Osteoblast (primary cell): ENCODE measurements at regions not wholly inside any gene's neighbourhood (a gene's known extent, or its start where the extent isn't known, plus 50 kb on each side); places are given as distances from the start of the nearest gene placed in this dataset.

Experiments used
- DNase-seq: peaks from one replicate; pipeline ENCODE4 v3.0.0; 2011; ENCODE audit warnings: low spot score, mixed read lengths; ENCODE audit not compliant: insufficient read length; ENCODE audit errors: missing footprints
- H2AFZ ChIP-seq: 2 replicates; pipeline ENCODE4 v1.6.0; 2011; ENCODE audit warnings: mild to moderate bottlenecking, low read length
- H3K27ac ChIP-seq: 2 replicates; pipeline ENCODE4 v1.5.1; 2011; ENCODE audit warnings: mild to moderate bottlenecking, low read depth, low read length, moderate library complexity
- H3K27me3 ChIP-seq: 2 replicates; pipeline ENCODE4 v1.6.0; 2012; ENCODE audit warnings: mild to moderate bottlenecking, control low read depth, inconsistent platforms, low read length, moderate library complexity; ENCODE audit not compliant: insufficient read depth
- H3K36me3 ChIP-seq: 2 replicates; pipeline ENCODE4 v1.5.1; 2011; ENCODE audit warnings: mild to moderate bottlenecking, low read length, control low read depth, moderate library complexity; ENCODE audit not compliant: insufficient read depth
- H3K4me1 ChIP-seq: 2 replicates; pipeline ENCODE4 v1.5.1; 2011; ENCODE audit warnings: mild to moderate bottlenecking, low read length, control low read depth, moderate library complexity; ENCODE audit not compliant: insufficient read depth
- H3K4me2 ChIP-seq: 2 replicates; pipeline ENCODE4 v1.6.0; 2011; ENCODE audit warnings: mild to moderate bottlenecking, low read length; ENCODE audit not compliant: insufficient read depth
- H3K4me3 ChIP-seq: fragments of 200-600 bp; sonication (generic); 3 replicates; pipeline ENCODE4 v1.5.1; 2012; ENCODE audit warnings: mild to moderate bottlenecking, low read length, inconsistent platforms; ENCODE audit not compliant: insufficient read depth
- H3K79me2 ChIP-seq: 2 replicates; pipeline ENCODE4 v1.6.0; 2012; ENCODE audit warnings: mild to moderate bottlenecking, low read length, control low read depth, inconsistent platforms; ENCODE audit not compliant: insufficient read depth
- H3K9me3 ChIP-seq: 2 replicates; pipeline ENCODE4 v1.5.1; 2011; ENCODE audit warnings: low read depth, low read length, control low read depth
- H4K20me1 ChIP-seq: 2 replicates; pipeline ENCODE4 v1.6.0; 2012; ENCODE audit warnings: mild to moderate bottlenecking, low read length, control low read depth; ENCODE audit not compliant: insufficient read depth
- TF ChIP-seq, protein P1 (sequence below): IDR thresholded peaks from 2 replicates; pipeline ENCODE4 v1.5.1; 2011; ENCODE audit warnings: mild to moderate bottlenecking, low read depth, low read length, moderate library complexity; ENCODE audit errors: extremely low read depth

- TF ChIP-seq, protein P1, sequence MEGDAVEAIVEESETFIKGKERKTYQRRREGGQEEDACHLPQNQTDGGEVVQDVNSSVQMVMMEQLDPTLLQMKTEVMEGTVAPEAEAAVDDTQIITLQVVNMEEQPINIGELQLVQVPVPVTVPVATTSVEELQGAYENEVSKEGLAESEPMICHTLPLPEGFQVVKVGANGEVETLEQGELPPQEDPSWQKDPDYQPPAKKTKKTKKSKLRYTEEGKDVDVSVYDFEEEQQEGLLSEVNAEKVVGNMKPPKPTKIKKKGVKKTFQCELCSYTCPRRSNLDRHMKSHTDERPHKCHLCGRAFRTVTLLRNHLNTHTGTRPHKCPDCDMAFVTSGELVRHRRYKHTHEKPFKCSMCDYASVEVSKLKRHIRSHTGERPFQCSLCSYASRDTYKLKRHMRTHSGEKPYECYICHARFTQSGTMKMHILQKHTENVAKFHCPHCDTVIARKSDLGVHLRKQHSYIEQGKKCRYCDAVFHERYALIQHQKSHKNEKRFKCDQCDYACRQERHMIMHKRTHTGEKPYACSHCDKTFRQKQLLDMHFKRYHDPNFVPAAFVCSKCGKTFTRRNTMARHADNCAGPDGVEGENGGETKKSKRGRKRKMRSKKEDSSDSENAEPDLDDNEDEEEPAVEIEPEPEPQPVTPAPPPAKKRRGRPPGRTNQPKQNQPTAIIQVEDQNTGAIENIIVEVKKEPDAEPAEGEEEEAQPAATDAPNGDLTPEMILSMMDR: no peak
- Histone ChIP-seq H2AFZ (no peak overlapping the region), H3K36me3 (no peaks in the 10 kb centered on the region), H3K4me3 (no peak overlapping the region), H3K4me1 (no peaks in the 10 kb centered on the region), H3K27ac (no peak overlapping the region), H4K20me1 (no peaks in the 10 kb centered on the region), H3K9me3 (no peaks in the 10 kb centered on the region), H3K27me3 (peaks cover 78% of the 10 kb centered on the region), H3K4me2 (no peak overlapping the region), H3K79me2 (no peaks in the 10 kb centered on the region)
- no peak for DNase-seq
Measured at GRCh38 chr18:22858121-22858520, 75.0 kb upstream of the RBBP8 start.

- Histone ChIP-seq H3K27ac (no peak overlapping the region), H2AFZ (no peak overlapping the region), H3K4me3 (no peak overlapping the region), H3K27me3 (peaks cover 69% of the 10 kb centered on the region), H3K4me1 (no peaks in the 10 kb centered on the region), H4K20me1 (no peaks in the 10 kb centered on the region), H3K79me2 (no peaks in the 10 kb centered on the region), H3K4me2 (no peak overlapping the region), H3K36me3 (no peaks in the 10 kb centered on the region), H3K9me3 (no peaks in the 10 kb centered on the region)
- TF ChIP-seq, protein P1: no peak
- no peak for DNase-seq
Measured at GRCh38 chr18:22860807-22861206, 72.3 kb upstream of the RBBP8 start.

DNA sequence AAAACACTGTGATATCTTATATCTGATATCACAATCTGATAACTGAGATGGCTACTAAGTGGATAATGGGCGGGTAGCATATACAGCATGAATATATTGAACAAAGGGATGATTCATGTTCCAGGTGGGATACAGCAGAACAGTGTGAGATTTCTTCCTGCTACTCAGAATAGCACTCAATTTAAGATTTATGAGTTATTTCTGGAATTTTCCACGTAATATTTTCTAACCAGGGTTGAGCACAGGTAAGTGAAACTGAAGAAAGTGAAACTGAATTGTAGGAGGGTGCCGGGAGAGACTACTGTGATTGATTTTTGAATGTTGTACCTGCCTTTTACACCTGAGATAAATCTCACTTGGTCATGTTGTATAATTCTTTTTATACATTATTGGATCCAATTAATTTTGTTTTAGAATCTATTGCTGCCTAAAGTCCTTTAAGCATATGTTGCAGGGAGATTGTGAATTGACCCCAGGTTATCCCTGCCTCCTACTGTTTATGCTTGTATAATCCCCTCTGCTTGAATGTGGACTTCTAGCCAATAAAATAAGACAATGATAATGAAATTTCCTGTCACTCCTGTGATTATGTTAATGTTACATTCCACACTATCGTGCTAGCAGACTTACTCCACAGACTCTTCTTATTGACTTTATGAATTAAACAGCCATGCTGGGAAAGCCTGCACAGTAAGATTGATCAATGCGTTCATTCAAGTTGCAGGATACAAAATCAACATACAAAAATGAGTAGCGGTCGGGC, 67.6 kb upstream of the RBBP8 start:
- Histone ChIP-seq H3K4me3 (no peak overlapping the region), H4K20me1 (no peaks in the 10 kb centered on the region), H3K27ac (no peak overlapping the region), H2AFZ (no peak overlapping the region), H3K9me3 (no peaks in the 10 kb centered on the region), H3K79me2 (no peaks in the 10 kb centered on the region), H3K4me1 (no peaks in the 10 kb centered on the region), H3K4me2 (peak overlapping the region; percentile 3), H3K27me3 (peaks cover 44% of the 10 kb centered on the region), H3K36me3 (no peaks in the 10 kb centered on the region)
- TF ChIP-seq, protein P1: no peak
- no peak for DNase-seq

- TF ChIP-seq, protein P1: no peak
- Histone ChIP-seq H4K20me1 (no peaks in the 10 kb centered on the region), H3K79me2 (no peaks in the 10 kb centered on the region), H3K27ac (no peak overlapping the region), H3K4me1 (peaks cover 5% of the 10 kb centered on the region), H3K4me2 (no peak overlapping the region), H3K9me3 (no peaks in the 10 kb centered on the region), H3K36me3 (no peaks in the 10 kb centered on the region), H3K27me3 (peaks cover 18% of the 10 kb centered on the region), H2AFZ (no peak overlapping the region), H3K4me3 (no peak overlapping the region)
- no peak for DNase-seq
Measured at GRCh38 chr18:22868831-22869230, 64.3 kb upstream of the RBBP8 start.
